NCI-H748 (cell line): ENCODE measurements at regions not wholly inside any gene's neighbourhood (a gene's known extent, or its start where the extent isn't known, plus 50 kb on each side); places are given as distances from the start of the nearest gene placed in this dataset.
"Not testable (repeated sequence)": the region's sequence is repeated elsewhere in the genome, so short reads cannot be mapped to it uniquely, and the experiment has no call there.

Source experiments
- DNase-seq: peaks from one replicate; lab custom pipeline; 2025; ENCODE audit not compliant: unreplicated experiment; lab: John Stamatoyannopoulos, UW

DNA sequence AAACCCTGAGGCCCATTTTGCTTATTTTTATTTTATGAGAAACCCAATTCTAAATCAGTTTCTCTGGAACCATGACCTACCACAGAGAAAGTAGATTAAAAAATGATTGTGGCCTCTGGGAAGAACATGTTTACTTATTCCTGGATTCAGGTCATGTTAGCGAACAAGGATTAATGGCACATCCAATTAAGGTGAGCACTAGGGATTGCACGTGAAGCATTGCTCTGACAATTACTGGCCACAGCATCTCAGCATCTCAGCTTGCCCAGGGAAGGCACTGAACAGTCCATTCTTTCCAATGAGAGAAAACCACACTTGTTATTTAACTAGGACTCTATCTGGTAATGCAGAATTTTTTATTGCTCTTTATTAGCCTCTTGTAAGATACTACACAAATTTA is 119.8 kb downstream of the ZNF330 start:
- peak; percentile 13 for DNase-seq

DNA sequence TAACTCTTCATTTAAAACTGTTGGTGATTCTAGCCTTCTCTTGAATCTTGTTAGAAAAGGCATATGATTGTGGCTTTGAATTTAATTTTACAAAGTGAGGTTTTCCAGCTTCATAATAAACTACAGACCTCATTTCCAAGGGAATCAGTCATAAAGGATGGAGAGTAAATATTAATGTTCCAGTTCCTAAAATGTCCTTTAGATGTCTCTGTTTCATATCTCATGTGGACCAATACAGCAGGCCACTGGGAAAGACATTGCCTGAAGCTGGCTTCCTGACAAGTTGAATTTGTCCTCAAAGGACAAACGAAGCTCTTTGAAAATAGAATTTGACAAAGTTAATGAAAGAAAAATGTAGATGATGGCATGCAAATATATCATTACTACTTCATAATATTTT is 125.4 kb downstream of the ZNF330 start:
- DNase-seq, result peak; percentile 54

DNA sequence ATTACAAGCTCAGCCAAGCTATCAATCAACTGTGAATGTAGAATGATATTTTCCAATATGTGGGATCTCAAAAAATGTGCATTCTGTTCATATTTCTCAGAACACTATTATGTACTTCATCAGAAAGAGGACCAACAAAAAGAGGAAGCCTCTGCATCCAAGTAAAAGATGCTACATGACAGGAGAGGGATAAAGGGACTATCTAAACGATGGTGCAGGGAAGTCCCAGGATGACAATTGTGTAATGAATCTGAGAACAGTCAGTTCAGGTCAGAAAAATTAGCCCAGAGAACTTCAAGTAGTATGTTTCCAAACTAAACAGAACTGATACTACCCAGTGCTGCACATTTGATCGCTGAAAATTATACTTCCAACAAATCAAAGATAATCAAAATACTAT is 127.0 kb downstream of the ZNF330 start:
- DNase-seq, result no peak

GRCh38 chr4:141348125-141348524 is 127.4 kb downstream of the ZNF330 start:
- DNase-seq, result no peak

- DNase-seq, result no peak
Measured at GRCh38 chr4:141348573-141348972, 127.9 kb downstream of the ZNF330 start.

- no peak for DNase-seq
Measured at GRCh38 chr4:141349236-141349635, 128.5 kb downstream of the ZNF330 start.

DNA sequence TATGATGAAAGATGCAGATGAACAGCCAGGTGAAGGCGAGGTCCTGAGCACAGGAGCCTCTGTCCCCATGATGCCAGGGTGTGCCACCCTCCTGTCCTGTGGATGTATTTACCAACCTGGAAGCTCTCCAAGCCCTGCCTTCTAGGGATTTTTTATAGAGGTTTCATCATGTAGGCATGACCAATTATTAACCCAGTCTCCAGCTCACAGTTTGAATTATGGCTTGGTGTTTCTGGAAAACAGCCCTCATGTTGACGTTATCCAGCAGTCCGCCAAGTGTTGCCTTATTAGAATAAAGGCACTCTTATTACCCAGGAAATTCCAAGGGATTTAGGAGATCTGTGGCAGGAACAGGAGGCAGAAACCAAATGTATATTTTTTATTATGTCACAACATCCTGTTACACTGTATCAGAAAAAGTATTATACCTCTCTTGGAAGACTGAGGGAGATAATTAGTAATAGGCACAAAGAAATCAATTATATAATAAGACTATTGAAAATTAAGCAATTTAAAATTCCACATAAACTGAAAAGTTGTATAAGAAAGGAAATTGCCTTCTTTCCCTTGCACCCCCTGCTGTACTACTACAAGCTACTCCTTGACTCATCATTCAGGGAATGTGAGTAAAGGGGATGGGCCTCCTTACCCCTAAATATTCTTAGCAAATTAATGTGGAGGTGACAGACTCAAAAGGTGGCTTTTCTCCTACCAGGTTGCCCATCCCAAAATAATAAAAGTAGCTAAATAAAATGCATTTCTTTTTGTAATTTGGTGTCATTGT is 129.6 kb downstream of the ZNF330 start:
- DNase-seq, result peak; percentile 77

GRCh38 chr4:141352331-141352730 is 131.6 kb downstream of the ZNF330 start:
- no peak for DNase-seq

GRCh38 chr4:141352909-141353525 is 132.3 kb downstream of the ZNF330 start:
- DNase-seq, result no peak

GRCh38 chr4:141356321-141356962 is 135.7 kb downstream of the ZNF330 start:
- DNase-seq, result no peak

GRCh38 chr4:141356963-141357335 is 136.3 kb downstream of the ZNF330 start:
- DNase-seq, result no peak

GRCh38 chr4:141368241-141368640 is 147.5 kb downstream of the ZNF330 start:
- not testable (repeated sequence) for DNase-seq

DNA sequence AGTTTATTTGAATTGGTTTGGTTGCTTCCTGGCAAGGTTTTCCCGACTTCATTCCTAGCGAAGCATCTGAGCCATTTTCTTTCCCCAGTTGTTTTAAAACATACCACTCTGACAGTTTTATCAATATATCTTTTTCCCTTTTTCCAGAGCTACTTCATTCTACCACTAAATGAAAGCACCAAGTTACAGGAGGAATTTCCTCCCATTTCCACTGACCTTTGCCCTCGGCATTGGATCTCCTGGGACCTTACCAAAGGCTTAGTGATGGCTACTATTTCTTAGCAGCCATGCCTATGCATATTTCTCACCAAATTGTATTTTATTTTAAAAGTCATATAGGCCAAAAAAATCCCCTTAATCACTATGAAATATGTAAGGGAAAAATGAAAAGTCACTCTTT is 150.5 kb downstream of the ZNF330 start:
- DNase-seq, result no peak

DNA sequence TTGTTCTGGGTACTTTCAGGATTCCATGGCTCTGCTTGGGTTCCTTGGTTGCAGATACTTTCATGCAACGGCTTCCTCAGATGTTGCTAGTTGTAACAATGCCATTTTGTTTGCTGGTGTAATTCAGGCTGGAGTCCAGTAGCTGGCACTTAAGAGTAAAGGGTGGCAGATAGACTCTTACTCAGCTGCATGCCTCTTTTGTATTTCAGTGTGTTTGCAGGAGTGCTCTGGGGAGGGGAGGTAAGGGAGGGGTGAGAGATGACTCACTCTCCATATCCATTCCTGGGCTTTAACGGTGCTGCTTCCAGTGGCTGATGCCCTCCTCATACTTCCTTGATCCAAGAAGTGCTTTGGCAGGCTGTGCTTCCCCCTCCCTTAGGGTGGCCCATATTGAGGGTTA is 155.2 kb downstream of the ZNF330 start:
- DNase-seq, result no peak

DNA sequence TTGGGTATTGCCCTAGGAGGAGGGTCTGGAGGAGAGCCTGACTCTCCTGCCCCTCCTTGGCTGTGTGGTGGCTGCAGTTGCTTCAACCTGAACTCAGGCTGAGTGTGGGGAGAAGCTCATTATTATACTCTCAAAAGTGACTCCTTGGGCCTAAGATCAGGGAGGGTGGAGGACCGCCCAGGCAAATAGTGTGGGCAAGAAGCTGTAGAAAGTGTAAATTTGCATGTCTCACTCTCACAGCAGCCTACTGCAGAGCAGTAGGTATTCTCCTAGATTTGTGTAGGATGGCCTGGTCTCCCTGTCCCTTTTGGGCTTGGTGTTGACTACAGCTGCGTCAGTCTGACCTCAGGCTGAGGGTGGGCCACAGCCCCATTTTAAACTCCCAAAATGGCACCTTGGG is 156.1 kb downstream of the ZNF330 start:
- no peak for DNase-seq

DNA sequence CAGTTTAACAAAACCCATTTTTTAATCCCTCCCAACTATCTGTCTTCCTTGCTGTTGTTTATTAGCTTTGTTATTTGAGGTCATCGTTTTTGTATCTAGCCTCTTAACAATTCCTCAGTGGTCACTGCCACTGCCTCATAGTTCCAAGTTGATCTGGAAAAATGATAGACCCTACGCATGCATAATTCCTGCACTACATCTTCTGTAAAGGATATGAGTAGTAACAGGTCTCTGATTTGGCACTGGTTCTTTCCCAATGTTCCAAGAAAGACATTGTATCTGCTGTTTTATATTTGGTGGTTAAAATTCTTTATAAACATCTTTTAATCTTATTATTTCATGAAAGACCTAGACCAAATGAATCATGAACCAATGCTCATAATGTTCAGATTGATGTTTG is 166.6 kb downstream of the ZNF330 start:
- no peak for DNase-seq

DNA sequence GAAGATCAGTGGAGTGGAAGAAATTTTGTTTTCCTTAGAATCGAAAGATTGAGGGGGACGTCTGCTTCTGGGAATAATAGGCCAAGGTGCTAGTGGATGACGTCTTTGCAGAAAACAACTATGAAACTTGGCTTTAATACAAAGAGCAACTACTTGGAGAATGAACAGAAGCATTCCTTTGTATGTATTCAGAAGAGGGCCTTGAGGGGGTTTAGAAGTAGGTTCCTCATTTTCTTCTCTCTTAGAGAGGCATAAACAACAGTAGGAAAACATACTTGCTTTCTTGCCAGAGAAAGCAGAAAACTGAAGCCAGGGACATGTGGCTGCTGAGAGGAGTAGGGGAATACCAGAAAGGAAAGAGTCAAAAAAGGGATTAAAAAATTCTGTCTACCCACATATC is 167.8 kb downstream of the ZNF330 start:
- no peak for DNase-seq

GRCh38 chr4:141389649-141390048 is 169.0 kb downstream of the ZNF330 start:
- DNase-seq, result no peak

- DNase-seq, result no peak
Measured at GRCh38 chr4:141390571-141390970, 169.9 kb downstream of the ZNF330 start.

DNA sequence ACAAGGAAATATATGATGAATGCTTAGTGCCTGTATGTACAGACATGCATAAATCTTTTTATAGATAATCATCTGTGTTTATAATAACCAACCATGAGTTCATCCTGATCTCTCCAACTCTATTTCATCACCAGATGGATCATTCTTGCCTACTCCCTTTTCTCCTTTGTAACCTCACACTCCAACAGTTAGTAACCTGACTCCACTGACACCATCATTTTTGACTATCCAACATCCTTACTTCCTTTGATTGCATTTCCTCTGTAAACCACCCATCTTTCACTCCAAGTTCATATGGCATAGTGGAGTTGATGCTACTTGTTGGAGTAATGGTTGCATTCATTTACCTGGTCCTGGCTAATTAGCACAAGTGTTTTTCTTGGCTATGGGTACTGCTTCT is 170.6 kb downstream of the ZNF330 start:
- DNase-seq, result peak; percentile 28

GRCh38 chr4:141391771-141392170 is 171.1 kb downstream of the ZNF330 start:
- DNase-seq, result peak; percentile 47

- DNase-seq, result no peak
Measured at GRCh38 chr4:141395246-141395830, 174.6 kb downstream of the ZNF330 start.
